ENCODE measurements at regions not wholly inside any gene's neighbourhood (a gene's known extent, or its start where the extent isn't known, plus 50 kb on each side); places are given as distances from the start of the nearest gene placed in this dataset.
"Not testable (repeated sequence)": the region's sequence is repeated elsewhere in the genome, so short reads cannot be mapped to it uniquely, and the experiment has no call there.

DNA sequence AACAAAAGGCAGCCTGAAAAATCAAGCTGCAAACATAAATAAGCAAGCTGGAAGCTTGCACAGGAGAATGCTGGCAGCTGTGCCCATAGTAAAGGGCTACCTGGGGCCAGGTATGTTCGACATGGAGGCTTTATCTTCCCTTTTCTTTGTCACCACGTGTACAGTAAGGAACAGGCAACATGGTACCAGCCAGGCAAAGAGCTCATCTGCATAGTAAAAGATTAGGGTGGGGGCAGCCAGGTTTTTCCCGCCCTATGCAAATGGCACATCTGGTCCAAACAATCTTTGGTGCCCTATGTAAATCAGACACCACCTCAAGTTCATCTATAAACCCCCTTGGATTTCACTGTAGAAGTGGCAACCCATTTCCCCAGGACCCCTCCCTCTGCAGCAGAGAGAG is 625.1 kb downstream of the TYW1 start:
- Mint-ChIP-seq H3K4me1 (peaks cover 4 to 8% (median 4%) of the 10 kb centered on the region in 3 donors), H3K4me3 (no peak overlapping the region), H3K27me3 (peaks cover 0 to 1% of the 10 kb centered on the region in 2 donors), H3K9me3 (peaks cover 0 to 3% (median 0%) of the 10 kb centered on the region in 5 donors), H3K27ac (no peak overlapping the region), H3K36me3 (no peaks in the 10 kb centered on the region)
- H3K9me3 ChIP-seq (ENCODE audit: low read length): no peaks in the 10 kb centered on the region
- no peaks in the 10 kb centered on the region for H3K4me1 ChIP-seq (ENCODE audit: insufficient read depth, low read length)
- H3K36me3 ChIP-seq (ENCODE audit: insufficient read depth, low read length): no peaks in the 10 kb centered on the region
- no peak for DNase-seq
- no peak overlapping the region for H3K27ac ChIP-seq (ENCODE audit: low read depth, low read length)
- H3K27me3 ChIP-seq (ENCODE audit: insufficient read depth, low read length, poor library complexity, severe bottlenecking): no peaks in the 10 kb centered on the region
- CTCF ChIA-PET: no interaction called here
- H3K4me3 ChIP-seq (ENCODE audit: low read length): no peak overlapping the region
- POLR2A ChIA-PET: no interaction called here

GRCh38 chr7:67625257-67625737 is 628.7 kb downstream of the TYW1 start:
- Mint-ChIP-seq H3K27me3 (no peaks in the 10 kb centered on the region), H3K9me3 (peaks cover 0 to 11% (median 3%) of the 10 kb centered on the region in 5 donors), H3K36me3 (no peaks in the 10 kb centered on the region), H3K4me3 (no peak overlapping the region), H3K4me1 (peaks cover 4 to 8% (median 4%) of the 10 kb centered on the region in 3 donors), H3K27ac (no peak overlapping the region)
- H3K9me3 ChIP-seq (ENCODE audit: low read length): no peaks in the 10 kb centered on the region
- H3K27ac ChIP-seq (ENCODE audit: low read depth, low read length): no peak overlapping the region
- H3K4me3 ChIP-seq (ENCODE audit: low read length): no peak overlapping the region
- no peaks in the 10 kb centered on the region for H3K27me3 ChIP-seq (ENCODE audit: insufficient read depth, low read length, poor library complexity, severe bottlenecking)
- ChIA-PET CTCF (interaction anchor here (1.2 to 1.4 kb wide), 2 partner anchors 10 to 15 kb away, joined by 3 read pairs; no protein-coding TSS in a partner anchor), POLR2A (no interaction called here)
- no peaks in the 10 kb centered on the region for H3K4me1 ChIP-seq (ENCODE audit: insufficient read depth, low read length)
- no peaks in the 10 kb centered on the region for H3K36me3 ChIP-seq (ENCODE audit: insufficient read depth, low read length)
- no peak for DNase-seq

- Mint-ChIP-seq H3K27ac (no peak overlapping the region), H3K9me3 (peaks cover 0 to 20% (median 2%) of the 10 kb centered on the region in 5 donors), H3K36me3 (no peaks in the 10 kb centered on the region), H3K4me1 (no peaks in the 10 kb centered on the region), H3K4me3 (no peak overlapping the region), H3K27me3 (peaks cover 0 to 2% of the 10 kb centered on the region in 2 donors)
- ChIA-PET POLR2A (no interaction called here), CTCF (no interaction called here)
- DNase-seq: no peak
- no peaks in the 10 kb centered on the region for H3K36me3 ChIP-seq (ENCODE audit: insufficient read depth, low read length)
- H3K27me3 ChIP-seq (ENCODE audit: insufficient read depth, low read length, poor library complexity, severe bottlenecking): no peaks in the 10 kb centered on the region
- H3K4me3 ChIP-seq (ENCODE audit: low read length): no peak overlapping the region
- H3K4me1 ChIP-seq (ENCODE audit: insufficient read depth, low read length): no peaks in the 10 kb centered on the region
- no peaks in the 10 kb centered on the region for H3K9me3 ChIP-seq (ENCODE audit: low read length)
- H3K27ac ChIP-seq (ENCODE audit: low read depth, low read length): no peak overlapping the region
Observed at GRCh38 chr7:67631476-67631875, 634.8 kb downstream of the TYW1 start.

DNA sequence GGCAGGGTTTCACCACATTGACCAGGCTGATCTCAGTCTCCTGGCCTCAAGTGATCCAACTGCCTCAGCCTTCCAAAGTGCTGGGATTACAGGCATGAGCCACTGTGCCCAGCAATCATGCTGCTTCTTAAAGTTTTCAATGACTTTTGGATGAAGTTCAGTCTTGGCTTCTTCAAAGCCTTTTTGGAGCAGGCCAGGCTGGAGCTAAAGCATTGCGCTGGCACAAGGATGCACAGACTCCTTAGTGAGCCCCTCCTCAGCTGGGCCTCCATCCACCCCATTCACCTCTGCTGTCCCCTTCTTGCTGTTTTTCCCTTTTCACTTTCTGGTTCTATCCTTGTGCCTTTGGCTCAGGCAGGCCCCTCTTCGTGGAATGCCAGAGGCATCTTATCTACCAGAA is 638.6 kb downstream of the TYW1 start:
- no peak for DNase-seq
- H3K9me3 Mint-ChIP-seq: peaks cover 0 to 12% (median 7%) of the 10 kb centered on the region in 5 donors
- H3K4me3 Mint-ChIP-seq: no peak overlapping the region

DNA sequence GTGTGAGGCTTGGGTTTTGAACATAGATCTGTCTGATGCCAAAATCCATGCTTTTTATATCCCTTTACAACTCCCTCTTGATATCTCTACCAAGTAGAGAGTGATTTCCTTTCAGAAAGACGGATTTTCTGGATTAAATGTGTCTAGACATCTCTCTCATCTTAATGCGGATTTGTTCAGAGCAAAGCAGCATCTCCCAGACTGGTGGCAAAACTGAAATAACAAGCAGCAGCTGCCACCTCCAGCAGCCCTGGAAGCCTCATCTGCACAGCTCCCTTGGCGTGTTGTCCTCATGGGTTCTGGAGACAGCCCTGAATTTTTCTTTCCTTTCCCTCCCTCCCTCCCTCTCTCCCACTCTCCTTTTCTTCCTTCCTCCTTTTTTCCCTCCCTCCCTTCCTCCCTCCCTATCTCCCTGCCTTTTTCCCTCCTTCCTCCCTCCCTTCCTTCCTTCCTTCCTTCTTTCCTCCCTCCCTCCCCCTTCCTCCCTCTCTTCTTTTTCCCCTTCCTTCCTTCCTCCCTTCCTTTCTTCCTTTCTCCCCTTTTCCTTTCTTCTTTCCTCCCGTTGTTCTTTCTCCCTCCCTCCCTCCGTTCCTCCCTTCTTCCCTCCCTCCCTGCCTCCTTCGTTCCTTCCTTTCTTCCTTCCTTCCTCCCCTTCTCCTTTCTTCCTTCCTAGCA is 639.9 kb downstream of the TYW1 start:
- ChIA-PET POLR2A (interaction anchor here (0.7 kb wide), 1 partner anchor 7 kb away, joined by 3 read pairs; no protein-coding TSS in a partner anchor), CTCF (no interaction called here)
- no peak overlapping the region for H3K4me3 ChIP-seq (ENCODE audit: low read length)
- DNase-seq: no peak
- no peak overlapping the region for H3K27ac ChIP-seq (ENCODE audit: low read depth, low read length)
- no peak overlapping the region for H3K27ac Mint-ChIP-seq
- no peaks in the 10 kb centered on the region for H3K36me3 ChIP-seq (ENCODE audit: insufficient read depth, low read length)
- H3K4me1 ChIP-seq (ENCODE audit: insufficient read depth, low read length): no peaks in the 10 kb centered on the region
- no peaks in the 10 kb centered on the region for H3K36me3 Mint-ChIP-seq
- H3K4me3 Mint-ChIP-seq: no peak overlapping the region
- H3K27me3 ChIP-seq (ENCODE audit: insufficient read depth, low read length, poor library complexity, severe bottlenecking): no peaks in the 10 kb centered on the region
- peaks cover 0 to 2% of the 10 kb centered on the region in 2 donors for H3K27me3 Mint-ChIP-seq
- no peaks in the 10 kb centered on the region for H3K4me1 Mint-ChIP-seq
- H3K9me3 Mint-ChIP-seq: peaks cover 0 to 8% (median 7%) of the 10 kb centered on the region in 5 donors
- H3K9me3 ChIP-seq (ENCODE audit: low read length): no peaks in the 10 kb centered on the region

More for the DNA sequence above, 638.6 kb downstream of the TYW1 start:
- no peaks in the 10 kb centered on the region for H3K4me1 Mint-ChIP-seq
- peak overlapping the region in 1 of 8 donors; percentile 71 for H3K27ac Mint-ChIP-seq
- H3K4me3 ChIP-seq (ENCODE audit: low read length): no peak overlapping the region
- no peaks in the 10 kb centered on the region for H3K36me3 Mint-ChIP-seq
- CTCF ChIA-PET: interaction anchor here (1.0 kb wide), 1 partner anchor 10 kb away, joined by 3 read pairs; no protein-coding TSS in a partner anchor
- H3K27ac ChIP-seq (ENCODE audit: low read depth, low read length): no peak overlapping the region
- no peaks in the 10 kb centered on the region for H3K9me3 ChIP-seq (ENCODE audit: low read length)
- H3K36me3 ChIP-seq (ENCODE audit: insufficient read depth, low read length): no peaks in the 10 kb centered on the region
- H3K4me1 ChIP-seq (ENCODE audit: insufficient read depth, low read length): no peaks in the 10 kb centered on the region
- POLR2A ChIA-PET: no interaction called here
- no peaks in the 10 kb centered on the region for H3K27me3 ChIP-seq (ENCODE audit: insufficient read depth, low read length, poor library complexity, severe bottlenecking)
- peaks cover 0 to 2% of the 10 kb centered on the region in 2 donors for H3K27me3 Mint-ChIP-seq

DNA sequence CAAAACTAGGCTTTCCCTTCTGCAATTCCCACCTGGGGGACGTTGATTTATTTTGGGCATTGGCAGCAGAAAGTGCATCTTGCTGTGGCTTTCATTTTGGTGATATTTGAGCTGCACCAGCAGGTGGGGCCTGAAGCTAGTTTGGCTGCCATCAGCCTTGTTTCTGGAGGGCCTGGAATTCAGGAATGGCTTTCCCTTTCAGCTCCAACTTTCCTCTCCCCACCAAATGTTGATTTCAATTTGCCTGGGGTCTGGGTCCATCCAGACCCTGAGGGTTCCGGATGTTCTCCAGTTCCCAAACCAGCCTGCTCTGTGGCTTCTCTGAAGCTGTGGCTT is 640.4 kb downstream of the TYW1 start:
- H3K9me3 ChIP-seq (ENCODE audit: low read length): no peaks in the 10 kb centered on the region
- H3K27me3 ChIP-seq (ENCODE audit: insufficient read depth, low read length, poor library complexity, severe bottlenecking): no peaks in the 10 kb centered on the region
- CTCF ChIA-PET: no interaction called here
- no peak overlapping the region for H3K4me3 Mint-ChIP-seq
- H3K36me3 Mint-ChIP-seq: no peaks in the 10 kb centered on the region
- peaks cover 0 to 8% (median 7%) of the 10 kb centered on the region in 5 donors for H3K9me3 Mint-ChIP-seq
- no peaks in the 10 kb centered on the region for H3K4me1 ChIP-seq (ENCODE audit: insufficient read depth, low read length)
- no peak overlapping the region for H3K27ac Mint-ChIP-seq
- no peak for DNase-seq
- no peaks in the 10 kb centered on the region for H3K4me1 Mint-ChIP-seq
- no peak overlapping the region for H3K27ac ChIP-seq (ENCODE audit: low read depth, low read length)
- peaks cover 0 to 2% of the 10 kb centered on the region in 2 donors for H3K27me3 Mint-ChIP-seq
- POLR2A ChIA-PET: no interaction called here
- no peaks in the 10 kb centered on the region for H3K36me3 ChIP-seq (ENCODE audit: insufficient read depth, low read length)
- no peak overlapping the region for H3K4me3 ChIP-seq (ENCODE audit: low read length)

GRCh38 chr7:67642542-67642941 is 645.9 kb downstream of the TYW1 start:
- H3K36me3 ChIP-seq (ENCODE audit: insufficient read depth, low read length); H3K27me3 ChIP-seq (ENCODE audit: insufficient read depth, low read length, poor library complexity, severe bottlenecking); DNase-seq; H3K4me1 ChIP-seq (ENCODE audit: insufficient read depth, low read length); H3K27ac ChIP-seq (ENCODE audit: low read depth, low read length); H3K9me3 Mint-ChIP-seq; H3K9me3 ChIP-seq (ENCODE audit: low read length); H3K4me1 Mint-ChIP-seq; H3K27me3 Mint-ChIP-seq; H3K27ac Mint-ChIP-seq; H3K4me3 Mint-ChIP-seq; H3K36me3 Mint-ChIP-seq; POLR2A ChIA-PET; CTCF ChIA-PET; H3K4me3 ChIP-seq (ENCODE audit: low read length): not testable (repeated sequence)

DNA sequence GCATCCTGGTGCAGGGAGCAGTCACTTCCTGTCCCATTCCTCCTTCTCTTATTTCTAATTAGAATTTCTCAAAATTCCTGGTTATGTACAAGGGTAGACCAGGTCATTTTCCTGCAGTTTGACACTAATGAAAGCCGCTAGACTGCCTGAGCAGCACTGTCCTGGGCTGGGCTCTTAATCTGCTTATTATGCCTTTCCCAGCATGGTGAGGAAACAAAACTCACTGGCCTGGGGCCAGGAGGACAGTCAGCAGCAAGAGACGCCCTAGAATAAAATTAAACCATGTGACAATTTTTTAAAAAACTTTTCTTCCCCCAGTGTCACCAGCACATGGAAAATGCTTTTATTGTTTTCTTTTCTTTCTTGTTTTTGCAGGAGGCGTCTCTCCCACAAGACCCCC is 647.5 kb downstream of the TYW1 start:
- Mint-ChIP-seq H3K4me1 (no peaks in the 10 kb centered on the region), H3K27ac (no peak overlapping the region), H3K36me3 (no peaks in the 10 kb centered on the region), H3K9me3 (peaks cover under 1 to 7% (median 4%) of the 10 kb centered on the region in 5 donors), H3K4me3 (no peak overlapping the region), H3K27me3 (peaks cover 0 to 3% of the 10 kb centered on the region in 2 donors)
- Histone ChIP-seq H3K4me3 (ENCODE audit: low read length) (no peak overlapping the region), H3K27me3 (ENCODE audit: insufficient read depth, low read length, poor library complexity, severe bottlenecking) (no peaks in the 10 kb centered on the region), H3K9me3 (ENCODE audit: low read length) (no peaks in the 10 kb centered on the region), H3K4me1 (ENCODE audit: insufficient read depth, low read length) (no peaks in the 10 kb centered on the region), H3K27ac (ENCODE audit: low read depth, low read length) (no peak overlapping the region), H3K36me3 (ENCODE audit: insufficient read depth, low read length) (no peaks in the 10 kb centered on the region)
- ChIA-PET CTCF (no interaction called here), POLR2A (no interaction called here)
- no peak for DNase-seq
